Esophagus squamous epithelium (tissue), 4 donors: ENCODE measurements at regions not wholly inside any gene's neighbourhood (a gene's known extent, or its start where the extent isn't known, plus 50 kb on each side); places are given as distances from the start of the nearest gene placed in this dataset.

Source experiments
- POLR2A ChIP-seq, 4 donors: fragments of 450-650 bp; IDR thresholded peaks; one replicate each; pipeline ENCODE4 v1.6.1; 2017; ENCODE audit warnings: antibody characterized with exemption in 4 of 4, mild to moderate bottlenecking in 4 of 4, moderate library complexity in 3 of 4
- TF ChIP-seq, protein P1 (sequence below), 6 experiments: fragments of 450-650 bp in 4 of 6; fragments of 200-600 bp in 2 of 6; sonication (generic) in 2 of 6; IDR thresholded peaks; one replicate each; pipeline ENCODE4 v1.5.1; 2016 to 2019; ENCODE audit warnings: antibody characterized with exemption in 6 of 6, mild to moderate bottlenecking in 4 of 6, moderate library complexity in 4 of 6

DNA sequence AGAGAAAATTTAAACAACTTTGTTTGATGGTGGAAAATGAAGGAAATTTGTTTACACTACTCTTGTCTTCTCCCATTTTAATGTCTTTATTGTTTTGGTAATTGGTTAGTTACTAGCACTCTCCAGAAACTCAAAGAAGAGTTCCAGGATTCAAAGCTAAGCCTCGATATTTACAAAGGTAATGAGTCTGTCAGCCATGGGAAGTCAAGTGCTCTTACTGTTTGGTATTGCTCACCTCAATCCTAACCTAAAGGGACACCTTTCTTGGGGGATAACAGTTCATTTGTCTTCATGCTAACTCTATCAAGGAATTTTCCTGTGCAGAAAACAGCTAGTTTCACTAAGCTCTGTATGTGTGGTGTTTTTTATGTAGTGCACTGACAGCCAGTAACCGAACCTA is 222.9 kb upstream of the LMO3 start:
- TF ChIP-seq, protein P1, sequence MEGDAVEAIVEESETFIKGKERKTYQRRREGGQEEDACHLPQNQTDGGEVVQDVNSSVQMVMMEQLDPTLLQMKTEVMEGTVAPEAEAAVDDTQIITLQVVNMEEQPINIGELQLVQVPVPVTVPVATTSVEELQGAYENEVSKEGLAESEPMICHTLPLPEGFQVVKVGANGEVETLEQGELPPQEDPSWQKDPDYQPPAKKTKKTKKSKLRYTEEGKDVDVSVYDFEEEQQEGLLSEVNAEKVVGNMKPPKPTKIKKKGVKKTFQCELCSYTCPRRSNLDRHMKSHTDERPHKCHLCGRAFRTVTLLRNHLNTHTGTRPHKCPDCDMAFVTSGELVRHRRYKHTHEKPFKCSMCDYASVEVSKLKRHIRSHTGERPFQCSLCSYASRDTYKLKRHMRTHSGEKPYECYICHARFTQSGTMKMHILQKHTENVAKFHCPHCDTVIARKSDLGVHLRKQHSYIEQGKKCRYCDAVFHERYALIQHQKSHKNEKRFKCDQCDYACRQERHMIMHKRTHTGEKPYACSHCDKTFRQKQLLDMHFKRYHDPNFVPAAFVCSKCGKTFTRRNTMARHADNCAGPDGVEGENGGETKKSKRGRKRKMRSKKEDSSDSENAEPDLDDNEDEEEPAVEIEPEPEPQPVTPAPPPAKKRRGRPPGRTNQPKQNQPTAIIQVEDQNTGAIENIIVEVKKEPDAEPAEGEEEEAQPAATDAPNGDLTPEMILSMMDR (IDR thresholded peaks at IDR 0.05): no peak
- TF ChIP-seq POLR2A (IDR thresholded peaks at IDR 0.05): no peak
